HG03060 (cell line): ENCODE measurements at regions not wholly inside any gene's neighbourhood (a gene's known extent, or its start where the extent isn't known, plus 50 kb on each side); places are given as distances from the start of the nearest gene placed in this dataset.
"Not testable (repeated sequence)": the region's sequence is repeated elsewhere in the genome, so short reads cannot be mapped to it uniquely, and the experiment has no call there.

Experiments used
- ATAC-seq: cut with Tn5 transposase; IDR thresholded peaks from one replicate; pipeline ENCODE4 v1.9.1; 2021; ENCODE audit warnings: low read depth, moderate number of reproducible peaks; ENCODE audit not compliant: unreplicated experiment

GRCh38 chr6:135555550-135555949 is 58.0 kb upstream of the AHI1 start:
- no peak for ATAC-seq

- ATAC-seq: no peak
Observed at GRCh38 chr6:135557582-135557981, 60.0 kb upstream of the AHI1 start.

- ATAC-seq: not testable (repeated sequence)
Observed at GRCh38 chr6:135565605-135566004, 68.1 kb upstream of the AHI1 start.

GRCh38 chr6:135566311-135567068 is 69.0 kb upstream of the AHI1 start:
- ATAC-seq: no peak

GRCh38 chr6:135567375-135568083 is 70.0 kb upstream of the AHI1 start:
- ATAC-seq: no peak

GRCh38 chr6:135568379-135568778 is 70.8 kb upstream of the AHI1 start:
- ATAC-seq: no peak

- no peak for ATAC-seq
Observed at GRCh38 chr6:135572051-135572450, 74.5 kb upstream of the AHI1 start.

GRCh38 chr6:135575629-135576028 is 78.1 kb upstream of the AHI1 start:
- no peak for ATAC-seq

GRCh38 chr6:135576055-135576454 is 78.5 kb upstream of the AHI1 start:
- ATAC-seq: no peak

- ATAC-seq: peak; percentile 71
Observed at GRCh38 chr6:135577059-135577538, 79.6 kb upstream of the AHI1 start.

- no peak for ATAC-seq
Observed at GRCh38 chr6:135578976-135579375, 81.4 kb upstream of the AHI1 start.

- no peak for ATAC-seq
Observed at GRCh38 chr6:135581211-135581610, 83.7 kb upstream of the AHI1 start.

- no peak for ATAC-seq
Observed at GRCh38 chr6:135583256-135583761, 85.8 kb upstream of the AHI1 start.

GRCh38 chr6:135586388-135586787 is 88.8 kb upstream of the AHI1 start:
- ATAC-seq: no peak

- ATAC-seq: no peak
Observed at GRCh38 chr6:135586844-135587243, 89.3 kb upstream of the AHI1 start.

- ATAC-seq: no peak
Observed at GRCh38 chr6:135592276-135592675, 94.7 kb upstream of the AHI1 start.

GRCh38 chr6:135594000-135594399 is 96.5 kb upstream of the AHI1 start:
- no peak for ATAC-seq

GRCh38 chr6:135600086-135600702 is 102.7 kb upstream of the AHI1 start:
- ATAC-seq: no peak

GRCh38 chr6:135600931-135601330 is 103.4 kb upstream of the AHI1 start:
- no peak for ATAC-seq

GRCh38 chr6:135601857-135602256 is 104.3 kb upstream of the AHI1 start:
- no peak for ATAC-seq

GRCh38 chr6:135603249-135603648 is 105.7 kb upstream of the AHI1 start:
- no peak for ATAC-seq
